ENCODE measurements at regions not wholly inside any gene's neighbourhood (a gene's known extent, or its start where the extent isn't known, plus 50 kb on each side); places are given as distances from the start of the nearest gene placed in this dataset.

DNA sequence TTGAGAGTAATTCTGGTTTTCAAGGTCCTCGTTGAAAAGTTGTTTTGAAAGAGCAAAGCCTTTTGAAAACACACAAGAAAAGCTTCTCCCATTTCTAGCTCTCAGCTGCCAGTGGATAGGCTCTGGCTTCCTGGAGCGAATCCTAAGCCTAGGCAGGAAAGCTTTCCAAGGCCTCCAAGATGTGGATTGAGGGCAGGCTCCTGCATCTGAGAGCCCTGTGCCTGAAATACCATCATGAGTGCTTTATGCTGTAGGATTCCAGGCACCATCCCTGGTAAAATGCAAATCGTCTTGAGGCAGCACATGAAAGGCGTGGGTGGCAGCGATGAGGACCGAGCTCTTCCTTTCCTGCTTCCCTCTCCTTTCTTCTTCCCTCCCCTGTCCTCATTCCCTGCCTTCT is 60.7 kb upstream of the CORO2B start:
- Mint-ChIP-seq H3K4me3 (no peak overlapping the region), H3K27ac (no peak overlapping the region), H3K36me3 (ENCODE audit: low read depth) (no peaks in the 10 kb centered on the region), H3K4me1 (ENCODE audit: low read depth) (no peaks in the 10 kb centered on the region), H3K9me3 (peaks cover 4% of the 10 kb centered on the region), H3K27me3 (peaks cover 8% of the 10 kb centered on the region)
- ChIA-PET POLR2A (no interaction called here), CTCF (no interaction called here)
- DNase-seq (no peak), ATAC-seq (no peak)
- intact Hi-C loops (cut with micrococcal nuclease) = no loop called here
- TF ChIP-seq, protein P1, sequence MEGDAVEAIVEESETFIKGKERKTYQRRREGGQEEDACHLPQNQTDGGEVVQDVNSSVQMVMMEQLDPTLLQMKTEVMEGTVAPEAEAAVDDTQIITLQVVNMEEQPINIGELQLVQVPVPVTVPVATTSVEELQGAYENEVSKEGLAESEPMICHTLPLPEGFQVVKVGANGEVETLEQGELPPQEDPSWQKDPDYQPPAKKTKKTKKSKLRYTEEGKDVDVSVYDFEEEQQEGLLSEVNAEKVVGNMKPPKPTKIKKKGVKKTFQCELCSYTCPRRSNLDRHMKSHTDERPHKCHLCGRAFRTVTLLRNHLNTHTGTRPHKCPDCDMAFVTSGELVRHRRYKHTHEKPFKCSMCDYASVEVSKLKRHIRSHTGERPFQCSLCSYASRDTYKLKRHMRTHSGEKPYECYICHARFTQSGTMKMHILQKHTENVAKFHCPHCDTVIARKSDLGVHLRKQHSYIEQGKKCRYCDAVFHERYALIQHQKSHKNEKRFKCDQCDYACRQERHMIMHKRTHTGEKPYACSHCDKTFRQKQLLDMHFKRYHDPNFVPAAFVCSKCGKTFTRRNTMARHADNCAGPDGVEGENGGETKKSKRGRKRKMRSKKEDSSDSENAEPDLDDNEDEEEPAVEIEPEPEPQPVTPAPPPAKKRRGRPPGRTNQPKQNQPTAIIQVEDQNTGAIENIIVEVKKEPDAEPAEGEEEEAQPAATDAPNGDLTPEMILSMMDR (IDR thresholded peaks at IDR 0.05) = no peak

DNA sequence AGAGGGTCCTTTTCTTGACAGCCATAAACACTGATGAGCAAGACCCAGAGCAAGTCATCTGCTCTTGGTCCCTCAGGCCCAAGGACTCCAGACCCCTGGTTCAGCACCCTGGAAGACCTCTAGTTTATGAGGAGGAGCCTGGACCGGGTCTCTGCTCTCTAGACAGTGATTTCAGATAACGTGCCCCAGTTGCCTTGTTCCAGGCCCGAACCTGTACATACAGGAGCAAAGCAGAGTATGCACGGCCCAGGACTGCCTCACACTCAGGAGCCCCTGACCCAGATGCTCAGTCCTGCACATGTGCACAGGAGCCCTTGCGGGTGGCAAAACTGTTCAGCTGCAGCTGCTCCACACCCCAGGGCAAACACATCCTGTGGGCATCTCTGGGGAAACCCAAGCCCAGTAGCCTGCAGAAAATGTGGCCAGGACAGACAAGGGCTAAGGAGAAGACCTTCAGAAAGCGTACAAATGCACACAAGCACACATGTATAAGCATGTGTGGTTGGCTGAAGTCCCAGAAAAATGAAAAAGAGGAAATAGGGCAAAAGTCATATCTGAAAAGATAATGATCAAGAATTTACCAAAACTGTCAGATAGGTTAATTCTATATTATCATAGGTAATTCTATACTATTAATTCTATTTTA is 59.9 kb upstream of the CORO2B start:
- POLR2A ChIA-PET = no interaction called here
- no peak for DNase-seq

DNA sequence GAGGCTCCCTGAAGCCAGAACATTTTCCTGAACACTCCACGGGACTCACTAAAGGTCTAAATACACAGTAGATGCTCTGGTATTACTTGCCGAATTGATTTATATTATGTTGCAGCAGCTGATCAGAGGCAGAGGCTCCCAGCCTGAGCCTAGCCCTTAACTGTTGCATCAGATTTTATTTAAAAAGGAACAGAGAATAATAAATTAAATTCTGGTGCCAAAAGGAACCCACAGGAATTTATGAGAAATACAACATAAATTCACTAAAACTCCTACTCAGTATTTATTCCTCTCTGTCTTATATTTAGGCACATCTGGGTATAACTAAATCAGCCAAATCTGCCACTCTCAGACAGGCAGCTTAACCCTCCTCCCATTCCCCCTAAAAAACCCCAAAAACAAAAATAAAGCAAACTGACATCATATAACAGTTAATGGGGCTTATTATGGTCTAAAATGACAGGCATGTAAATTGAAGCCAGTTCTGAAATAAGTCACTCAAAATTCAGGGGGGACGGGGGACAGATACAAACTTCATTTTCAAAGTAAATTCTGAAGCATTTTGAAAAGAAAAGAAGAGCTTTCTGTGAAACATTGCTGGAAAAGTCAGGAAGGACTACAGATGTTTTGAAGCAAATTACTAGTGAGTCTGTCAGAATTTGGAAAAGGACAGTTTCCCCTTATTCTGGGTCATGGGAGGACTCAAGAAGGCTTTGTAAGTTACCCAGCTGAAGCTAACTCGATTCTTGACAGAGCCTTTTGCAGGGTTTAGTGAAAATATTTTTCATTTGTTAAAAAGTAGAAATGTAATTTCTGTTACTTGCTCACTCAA is 53.8 kb upstream of the CORO2B start:
- Mint-ChIP-seq H3K27me3 (peaks cover 17% of the 10 kb centered on the region), H3K36me3 (ENCODE audit: low read depth) (no peaks in the 10 kb centered on the region), H3K4me3 (no peak overlapping the region), H3K4me1 (ENCODE audit: low read depth) (peaks cover 26% of the 10 kb centered on the region), H3K27ac (no peak overlapping the region), H3K9me3 (no peaks in the 10 kb centered on the region)
- ATAC-seq (no peak), DNase-seq (no peak)
- ChIA-PET CTCF (interaction anchor here (0.7 to 3.8 kb wide), 5 partner anchors 14 to 219 kb away, joined by 3 to 16 read pairs (median 4); no protein-coding TSS in a partner anchor), POLR2A (interaction anchor here (1.4 kb wide), 1 partner anchor 14 kb away, joined by 3 read pairs; no protein-coding TSS in a partner anchor)
- TF ChIP-seq, protein P1 (IDR thresholded peaks at IDR 0.05) = no peak
- intact Hi-C loops (cut with micrococcal nuclease) = no loop called here

More for the DNA sequence above, 59.9 kb upstream of the CORO2B start:
- H3K27ac Mint-ChIP-seq = no peak overlapping the region
- no peaks in the 10 kb centered on the region for H3K36me3 Mint-ChIP-seq (ENCODE audit: low read depth)
- peaks cover 12% of the 10 kb centered on the region for H3K27me3 Mint-ChIP-seq
- H3K9me3 Mint-ChIP-seq = no peaks in the 10 kb centered on the region
- H3K4me3 Mint-ChIP-seq = no peak overlapping the region
- CTCF ChIA-PET = interaction anchor here (0.7 to 1.5 kb wide), 2 partner anchors 31 to 41 kb away, joined by 3 to 5 read pairs; no protein-coding TSS in a partner anchor
- intact Hi-C loops (cut with micrococcal nuclease) = no loop called here
- no peaks in the 10 kb centered on the region for H3K4me1 Mint-ChIP-seq (ENCODE audit: low read depth)
- TF ChIP-seq, protein P1 (IDR thresholded peaks at IDR 0.05) = no peak
- ATAC-seq = no peak

DNA sequence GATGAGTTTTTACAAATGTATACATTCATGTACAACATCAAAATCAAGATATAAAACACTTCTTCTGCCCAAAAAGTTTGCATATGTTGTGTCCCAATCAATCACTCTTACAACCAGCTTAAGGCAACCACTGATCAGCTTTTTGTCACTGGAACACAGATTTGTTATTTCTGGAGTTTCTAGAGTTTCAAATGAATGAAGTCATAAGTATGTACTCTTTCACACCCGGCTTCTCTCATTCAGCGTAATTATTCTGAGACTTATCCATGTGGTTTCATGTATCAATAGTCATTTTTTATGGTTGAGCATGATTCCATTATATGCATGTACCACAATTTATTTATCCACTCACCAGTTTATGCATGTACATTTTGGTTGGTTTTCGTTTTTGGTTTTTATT is 53.0 kb upstream of the CORO2B start:
- H3K36me3 Mint-ChIP-seq (ENCODE audit: low read depth) = no peaks in the 10 kb centered on the region
- no peak overlapping the region for H3K4me3 Mint-ChIP-seq
- ATAC-seq (no peak), DNase-seq (no peak)
- TF ChIP-seq, protein P1 (IDR thresholded peaks at IDR 0.05) = no peak
- peaks cover 2% of the 10 kb centered on the region for H3K9me3 Mint-ChIP-seq
- ChIA-PET CTCF (interaction anchor here (1.0 to 3.8 kb wide), 3 partner anchors 13 to 220 kb away, joined by 3 to 16 read pairs (median 16); no protein-coding TSS in a partner anchor), POLR2A (no interaction called here)
- peaks cover 14% of the 10 kb centered on the region for H3K27me3 Mint-ChIP-seq
- H3K27ac Mint-ChIP-seq = no peak overlapping the region
- intact Hi-C loops (cut with micrococcal nuclease) = no loop called here
- peaks cover 26% of the 10 kb centered on the region for H3K4me1 Mint-ChIP-seq (ENCODE audit: low read depth)

DNA sequence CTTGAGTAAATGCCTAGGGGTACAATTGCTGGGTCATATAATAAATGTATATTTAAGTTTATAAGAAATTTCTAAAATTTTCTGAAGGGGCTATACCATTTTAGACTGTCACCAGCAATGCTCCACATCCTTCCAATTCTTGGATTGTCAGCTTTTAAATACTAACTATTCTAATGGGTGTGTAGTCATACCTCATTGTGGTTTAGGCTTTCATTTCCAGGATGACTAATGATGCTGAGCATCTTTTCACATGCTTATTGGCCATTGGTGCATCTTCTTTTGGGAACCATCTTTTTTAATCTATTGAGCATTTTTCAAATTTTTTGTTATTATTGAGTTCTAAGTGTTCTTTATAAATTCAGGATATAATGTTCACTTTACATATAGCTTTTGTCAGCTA is 52.5 kb upstream of the CORO2B start:
- ATAC-seq (peak; percentile 80), DNase-seq (no peak)
- Mint-ChIP-seq H3K27me3 (peaks cover 14% of the 10 kb centered on the region), H3K9me3 (peaks cover 2% of the 10 kb centered on the region), H3K36me3 (ENCODE audit: low read depth) (no peaks in the 10 kb centered on the region), H3K4me3 (no peak overlapping the region), H3K27ac (no peak overlapping the region), H3K4me1 (ENCODE audit: low read depth) (peaks cover 26% of the 10 kb centered on the region)
- intact Hi-C loops (cut with micrococcal nuclease) = no loop called here
- CTCF ChIA-PET = interaction anchor here (2.6 to 3.8 kb wide), 2 partner anchors 12 to 23 kb away, joined by 16 read pairs; no protein-coding TSS in a partner anchor
- POLR2A ChIA-PET = no interaction called here
- TF ChIP-seq, protein P1 (IDR thresholded peaks at IDR 0.05) = no peak

Data from activated CD8-positive, alpha-beta T cell treated with anti-CD3 and anti-CD28 coated beads for 36 hours (primary cell).